ENCODE measurements at regions not wholly inside any gene's neighbourhood (a gene's known extent, or its start where the extent isn't known, plus 50 kb on each side); places are given as distances from the start of the nearest gene placed in this dataset.

- no peak overlapping the region for H3K4me2 ChIP-seq (ENCODE audit: low read length)
- H3K36me3 ChIP-seq (ENCODE audit: control insufficient read depth in 1 of 2, insufficient read depth in 2 of 2, low read length in 2 of 2), result no peaks in the 10 kb centered on the region
- no peaks in the 10 kb centered on the region for H3K9me3 ChIP-seq (ENCODE audit: control insufficient read depth in 1 of 2, insufficient read depth in 1 of 2, low read depth in 1 of 2, low read length in 2 of 2)
- no peaks in the 10 kb centered on the region for H4K20me1 ChIP-seq (ENCODE audit: insufficient read depth)
- H3K9ac ChIP-seq (ENCODE audit: low read length), result no peak overlapping the region
- H3K9me2 ChIP-seq (ENCODE audit: insufficient read depth), result no peaks in the 10 kb centered on the region
- H2AFZ ChIP-seq (ENCODE audit: low read depth, low read length, poor library complexity, severe bottlenecking), result no peak overlapping the region
- TF ChIP-seq SP1 (IDR thresholded peaks at IDR 0.05; ENCODE audit: low read depth) (no peak), CEBPB (IDR thresholded peaks at IDR 0.05; ENCODE audit: low read depth) (no peak), MAX (IDR thresholded peaks at IDR 0.05) (no peak)
- TF ChIP-seq, protein P1, sequence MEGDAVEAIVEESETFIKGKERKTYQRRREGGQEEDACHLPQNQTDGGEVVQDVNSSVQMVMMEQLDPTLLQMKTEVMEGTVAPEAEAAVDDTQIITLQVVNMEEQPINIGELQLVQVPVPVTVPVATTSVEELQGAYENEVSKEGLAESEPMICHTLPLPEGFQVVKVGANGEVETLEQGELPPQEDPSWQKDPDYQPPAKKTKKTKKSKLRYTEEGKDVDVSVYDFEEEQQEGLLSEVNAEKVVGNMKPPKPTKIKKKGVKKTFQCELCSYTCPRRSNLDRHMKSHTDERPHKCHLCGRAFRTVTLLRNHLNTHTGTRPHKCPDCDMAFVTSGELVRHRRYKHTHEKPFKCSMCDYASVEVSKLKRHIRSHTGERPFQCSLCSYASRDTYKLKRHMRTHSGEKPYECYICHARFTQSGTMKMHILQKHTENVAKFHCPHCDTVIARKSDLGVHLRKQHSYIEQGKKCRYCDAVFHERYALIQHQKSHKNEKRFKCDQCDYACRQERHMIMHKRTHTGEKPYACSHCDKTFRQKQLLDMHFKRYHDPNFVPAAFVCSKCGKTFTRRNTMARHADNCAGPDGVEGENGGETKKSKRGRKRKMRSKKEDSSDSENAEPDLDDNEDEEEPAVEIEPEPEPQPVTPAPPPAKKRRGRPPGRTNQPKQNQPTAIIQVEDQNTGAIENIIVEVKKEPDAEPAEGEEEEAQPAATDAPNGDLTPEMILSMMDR (IDR thresholded peaks at IDR 0.05 in 2 of 3, conservative IDR thresholded peaks at IDR 0.05 in 1 of 3; ENCODE audit: borderline replicate concordance in 1 of 3, insufficient read depth in 1 of 3, low read depth in 2 of 3, low read length in 2 of 3), result no peak
- peaks cover 16% of the 10 kb centered on the region; the same call in 1 of the 2 replicates for H3K27me3 ChIP-seq (ENCODE audit: insufficient read depth, low read length)
- BruUV-seq (replicated peaks), result no TSS peak
- no peak for DNase-seq (ENCODE audit: low read depth, low spot score)
- no peak for ATAC-seq
- CTCF ChIA-PET, result no interaction called here
- RAD21 ChIA-PET (ENCODE audit: low non-redundant PET in 1 of 2, low total read pairs in 2 of 2, uncharacterized antibody in 2 of 2, unreplicated experiment in 2 of 2), result no interaction called here
- H3K4me1 ChIP-seq (ENCODE audit: control insufficient read depth in 1 of 2, insufficient read depth in 2 of 2, low read length in 2 of 2), result no peaks in the 10 kb centered on the region
- POLR2A ChIA-PET, result no interaction called here
- intact Hi-C loops (cut with micrococcal nuclease), result no loop called here
- no peaks in the 10 kb centered on the region for H3K79me2 ChIP-seq (ENCODE audit: insufficient read depth, low read length)
- H3K27ac ChIP-seq (ENCODE audit: low read depth, low read length), result no peak overlapping the region
- no peak overlapping the region for H3K4me3 ChIP-seq (replicated peaks in 1 of 2; ENCODE audit: low read depth in 1 of 2, low read length in 2 of 2)
Observed at GRCh38 chr4:181679754-181680153, 563.4 kb upstream of the TENM3 start.

- Histone ChIP-seq H3K4me1 (ENCODE audit: control insufficient read depth in 1 of 2, insufficient read depth in 2 of 2, low read length in 2 of 2) (no peaks in the 10 kb centered on the region), H3K36me3 (ENCODE audit: control insufficient read depth in 1 of 2, insufficient read depth in 2 of 2, low read length in 2 of 2) (no peaks in the 10 kb centered on the region), H2AFZ (ENCODE audit: low read depth, low read length, poor library complexity, severe bottlenecking) (no peak overlapping the region), H3K27ac (ENCODE audit: low read depth, low read length) (no peak overlapping the region), H3K27me3 (ENCODE audit: insufficient read depth, low read length) (peaks cover 12% of the 10 kb centered on the region; the same call in 1 of the 2 replicates), H3K9ac (ENCODE audit: low read length) (no peak overlapping the region), H3K79me2 (ENCODE audit: insufficient read depth, low read length) (no peaks in the 10 kb centered on the region), H3K9me2 (ENCODE audit: insufficient read depth) (no peaks in the 10 kb centered on the region), H3K4me3 (replicated peaks in 1 of 2; ENCODE audit: low read depth in 1 of 2, low read length in 2 of 2) (no peak overlapping the region), H3K9me3 (ENCODE audit: control insufficient read depth in 1 of 2, insufficient read depth in 1 of 2, low read depth in 1 of 2, low read length in 2 of 2) (no peaks in the 10 kb centered on the region), H3K4me2 (ENCODE audit: low read length) (no peak overlapping the region), H4K20me1 (ENCODE audit: insufficient read depth) (no peaks in the 10 kb centered on the region)
- BruUV-seq (replicated peaks), result no TSS peak
- ChIA-PET RAD21 (ENCODE audit: low non-redundant PET in 1 of 2, low total read pairs in 2 of 2, uncharacterized antibody in 2 of 2, unreplicated experiment in 2 of 2) (no interaction called here), CTCF (interaction anchor here (1.6 kb wide), 1 partner anchor 13 kb away, joined by 4 read pairs; no protein-coding TSS in a partner anchor), POLR2A (no interaction called here)
- intact Hi-C loops (cut with micrococcal nuclease), result no loop called here
- DNase-seq (ENCODE audit: low read depth, low spot score) (no peak), ATAC-seq (no peak)
- TF ChIP-seq ZBTB33 (IDR thresholded peaks at IDR 0.05; ENCODE audit: extremely low read depth, insufficient replicate concordance, low read length) (no peak), EZH2 (IDR thresholded peaks at IDR 0.05) (no peak), ATF3 (IDR thresholded peaks at IDR 0.05) (no peak), RAD21 (IDR thresholded peaks at IDR 0.05; ENCODE audit: low read depth) (no peak), ZNF274 (IDR thresholded peaks at IDR 0.05; ENCODE audit: low read depth, low read length) (no peak), ELF1 (IDR thresholded peaks at IDR 0.05; ENCODE audit: borderline replicate concordance, low read depth) (no peak), MAX (IDR thresholded peaks at IDR 0.05) (no peak), EGR1 (IDR thresholded peaks at IDR 0.05; ENCODE audit: low read depth) (no peak), SRF (IDR thresholded peaks at IDR 0.05; ENCODE audit: low read depth) (no peak)
- TF ChIP-seq, protein P1 (IDR thresholded peaks at IDR 0.05 in 2 of 3, conservative IDR thresholded peaks at IDR 0.05 in 1 of 3; ENCODE audit: borderline replicate concordance in 1 of 3, insufficient read depth in 1 of 3, low read depth in 2 of 3, low read length in 2 of 3), result no peak
Observed at GRCh38 chr4:181682367-181683047, 560.7 kb upstream of the TENM3 start.

All from HCT116 (cell line).